ENCODE measurements at regions not wholly inside any gene's neighbourhood (a gene's known extent, or its start where the extent isn't known, plus 50 kb on each side); places are given as distances from the start of the nearest gene placed in this dataset.
"Not testable (repeated sequence)": the region's sequence is repeated elsewhere in the genome, so short reads cannot be mapped to it uniquely, and the experiment has no call there.

DNA sequence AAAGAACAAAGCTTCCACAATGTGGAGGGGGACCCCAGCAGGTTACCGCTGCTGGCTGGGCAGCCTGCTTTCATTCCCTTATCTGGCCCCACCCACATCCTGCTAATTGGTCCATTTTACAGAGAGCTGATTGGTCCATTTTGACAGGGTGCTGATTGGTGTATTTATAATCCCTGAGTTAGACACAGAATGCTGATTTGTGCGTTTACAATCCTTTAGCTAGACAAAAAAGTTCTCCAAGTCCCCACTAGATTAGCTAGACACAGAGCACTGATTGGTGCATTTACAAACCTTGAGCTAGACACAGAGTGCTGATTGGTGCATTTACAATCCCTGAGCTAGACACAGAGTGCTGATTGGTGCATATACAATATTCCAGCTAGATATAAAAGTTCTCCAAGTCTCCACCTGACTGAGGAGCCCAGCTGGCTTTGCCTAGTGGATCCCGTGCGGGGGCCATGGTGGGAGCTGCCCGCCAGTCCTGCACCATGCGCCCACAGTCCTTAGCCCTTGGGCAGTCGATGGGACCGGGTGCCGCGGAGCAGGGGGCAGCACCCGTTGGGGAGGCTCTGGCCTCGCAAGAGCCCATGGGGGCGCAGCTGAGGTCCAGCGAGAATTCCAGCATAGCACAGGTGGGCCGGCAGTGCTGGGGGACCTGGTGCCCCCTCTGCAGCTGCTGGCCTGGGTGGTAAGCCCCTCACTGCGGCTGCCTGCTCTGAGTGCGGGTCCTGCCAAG is 88.8 kb upstream of the MYLIP start:
- not testable (repeated sequence) for DNase-seq

DNA sequence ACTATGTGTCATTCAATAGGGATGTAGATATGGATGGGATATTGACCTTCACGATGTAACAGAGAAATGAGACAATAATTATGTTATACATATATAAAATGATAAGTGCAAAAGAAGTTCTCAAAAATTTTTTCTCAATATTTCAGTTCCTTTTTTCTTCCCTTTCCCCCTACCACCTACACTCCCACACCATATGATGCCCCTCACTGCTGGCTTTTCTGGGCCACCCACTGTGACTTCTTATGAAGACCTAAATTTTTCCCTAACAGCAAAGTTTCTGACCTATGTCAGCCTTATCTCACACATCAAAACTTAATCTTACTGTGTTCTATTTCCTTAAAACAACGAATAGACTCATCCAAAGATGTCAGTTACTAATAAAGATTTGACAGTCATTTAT is 89.9 kb upstream of the MYLIP start:
- DNase-seq: no peak

DNA sequence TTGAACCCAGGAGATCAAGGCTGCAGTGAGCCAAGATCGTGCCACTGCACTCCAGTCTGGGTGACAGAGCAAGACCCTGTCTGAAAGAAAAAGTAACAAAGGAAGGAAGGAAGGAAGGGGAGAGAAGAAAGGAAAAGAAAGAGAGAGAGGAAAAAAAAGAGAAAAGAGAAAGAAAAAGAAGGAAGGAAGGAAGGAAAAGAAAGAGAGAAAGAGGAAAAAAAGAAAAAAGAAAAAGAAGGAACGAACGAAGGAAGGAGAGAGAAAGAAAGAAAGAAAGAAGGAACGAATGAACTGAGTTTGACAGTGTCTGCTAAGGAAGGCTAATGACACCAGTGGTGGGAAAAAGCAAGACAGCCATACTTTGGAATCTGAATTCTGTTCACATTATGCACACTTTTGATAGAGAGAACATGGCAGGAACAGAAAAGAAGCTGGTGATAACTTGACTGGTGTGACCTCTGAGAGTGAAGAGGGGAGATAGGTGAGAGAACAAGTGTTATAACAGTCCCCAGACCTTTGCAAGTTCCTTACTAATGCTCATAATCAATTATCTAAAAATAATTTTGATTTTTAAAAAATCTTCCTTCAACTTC is 93.3 kb upstream of the MYLIP start:
- DNase-seq: no peak

DNA sequence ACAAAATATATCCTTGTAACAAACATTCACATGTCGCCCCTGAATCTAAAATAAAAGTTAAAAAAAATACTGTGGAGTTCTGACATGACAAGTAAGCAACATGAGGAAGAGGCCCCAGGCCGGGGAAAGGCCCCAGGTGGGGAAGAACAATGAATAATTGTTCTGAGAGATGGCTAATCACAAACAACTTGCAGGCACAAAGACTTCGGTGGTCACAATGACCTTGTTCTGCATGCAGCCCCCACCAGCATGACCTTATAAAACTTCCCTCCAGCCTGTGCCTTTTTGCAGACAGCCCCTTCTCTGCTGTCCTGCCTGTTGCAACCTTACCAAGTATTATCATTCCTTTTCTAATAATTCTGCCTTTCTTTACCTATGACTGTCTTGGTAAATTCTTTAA is 95.7 kb upstream of the MYLIP start:
- DNase-seq: no peak

DNA sequence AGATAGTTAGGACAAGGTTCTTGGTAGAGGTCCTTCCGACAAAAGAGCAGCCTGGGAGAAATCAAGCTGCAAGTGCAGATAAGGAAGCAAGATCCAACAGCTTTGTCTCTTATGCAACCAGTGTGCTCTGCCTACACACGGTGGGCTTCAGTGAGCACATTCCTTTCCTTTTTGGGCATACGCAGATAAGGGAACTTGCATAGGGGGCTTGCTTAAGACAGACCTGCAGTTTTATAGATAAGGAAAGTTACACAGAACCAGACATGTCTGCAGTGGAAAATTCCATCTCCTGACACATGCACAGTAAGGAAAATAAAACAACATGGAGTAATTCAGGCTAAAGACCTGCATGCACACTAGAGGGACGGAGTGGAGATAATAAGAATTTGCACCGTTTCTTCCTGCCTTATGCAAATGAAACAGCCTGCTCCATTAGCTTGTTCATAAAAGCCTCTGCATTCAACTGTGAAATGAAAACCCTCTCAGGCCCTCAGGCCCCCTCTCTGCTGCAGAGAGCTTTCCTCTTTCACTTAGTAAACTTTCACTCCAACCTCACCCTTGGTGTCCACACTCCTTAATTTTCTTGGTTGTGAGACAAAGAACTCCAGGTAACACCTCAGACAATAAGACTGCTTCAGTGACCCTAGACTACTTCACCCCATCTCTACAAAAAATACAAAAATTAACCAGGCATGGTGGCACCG is 97.5 kb upstream of the MYLIP start:
- no peak for DNase-seq

DNA sequence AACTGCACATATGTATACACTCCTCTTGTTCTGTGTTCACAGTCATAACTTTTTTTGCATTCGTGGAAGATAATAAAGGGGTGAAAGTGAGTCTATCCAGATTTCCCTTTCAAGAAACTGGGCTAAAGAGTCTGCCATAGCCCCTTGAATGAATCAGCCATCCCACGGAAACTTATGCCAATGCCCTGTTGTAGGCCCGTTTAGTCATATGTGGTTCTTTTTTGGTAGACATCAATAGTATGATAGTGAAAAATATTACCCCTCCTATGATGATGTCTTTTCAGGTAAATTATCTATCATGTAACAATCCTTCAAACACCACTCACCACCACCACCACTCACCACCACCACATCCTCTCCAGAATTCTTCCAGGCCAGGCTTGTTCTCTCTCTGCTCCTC is 99.9 kb upstream of the MYLIP start:
- DNase-seq: no peak

DNA sequence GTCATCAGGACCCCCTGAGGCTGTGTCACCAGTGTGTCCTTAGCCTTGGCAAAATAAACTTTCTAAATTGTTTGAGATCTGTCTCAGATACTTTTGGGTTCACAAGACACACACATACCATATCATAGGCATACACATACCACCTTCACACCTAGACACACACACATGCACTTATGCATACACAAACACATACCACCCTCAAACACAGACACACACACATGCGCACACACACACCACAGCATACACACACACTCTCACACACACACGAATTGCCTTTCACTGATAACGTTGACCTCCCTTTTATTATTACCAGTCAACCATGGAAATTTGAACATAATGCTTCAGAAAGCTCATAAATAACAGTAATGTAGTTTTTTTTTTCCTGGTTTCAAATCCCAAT is 108.6 kb upstream of the MYLIP start:
- DNase-seq: no peak

DNA sequence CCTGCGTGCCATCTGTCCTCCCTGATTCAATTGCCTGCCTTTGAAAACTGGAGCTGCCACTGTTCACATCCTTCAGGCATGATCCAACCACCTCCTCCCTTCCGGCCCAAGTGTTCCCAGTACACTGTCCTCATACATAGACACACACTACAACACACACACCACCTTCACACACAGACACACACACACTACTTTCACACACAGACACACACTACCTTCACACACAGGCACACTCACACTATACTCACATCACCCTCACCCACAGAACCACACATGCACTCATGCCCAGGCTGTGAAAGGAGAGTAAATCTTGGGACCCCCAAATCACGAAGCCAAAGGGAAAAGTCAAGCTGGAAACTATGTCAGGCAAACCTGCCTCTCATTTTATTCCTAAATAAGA is 109.4 kb upstream of the MYLIP start:
- no peak for DNase-seq

DNA sequence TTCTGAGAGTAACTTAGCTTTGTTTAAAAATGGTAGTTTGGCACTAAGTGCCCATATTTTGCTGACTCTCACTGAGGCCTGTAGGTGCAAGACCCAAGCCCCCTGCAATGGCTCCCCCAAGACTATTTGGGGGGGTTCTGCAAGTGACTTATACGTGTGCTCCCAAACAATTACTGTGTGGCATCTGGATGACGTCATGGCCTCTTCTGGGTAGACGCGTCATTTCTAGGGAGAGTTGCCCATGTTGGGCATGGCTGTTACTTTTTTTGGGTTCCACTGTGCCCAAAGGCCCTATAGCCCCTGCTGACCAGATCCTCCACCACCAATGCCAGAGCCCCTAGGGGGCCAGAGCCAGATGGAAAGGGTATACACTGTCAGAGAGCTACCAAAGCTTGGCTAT is 110.3 kb upstream of the MYLIP start:
- DNase-seq: no peak

DNA sequence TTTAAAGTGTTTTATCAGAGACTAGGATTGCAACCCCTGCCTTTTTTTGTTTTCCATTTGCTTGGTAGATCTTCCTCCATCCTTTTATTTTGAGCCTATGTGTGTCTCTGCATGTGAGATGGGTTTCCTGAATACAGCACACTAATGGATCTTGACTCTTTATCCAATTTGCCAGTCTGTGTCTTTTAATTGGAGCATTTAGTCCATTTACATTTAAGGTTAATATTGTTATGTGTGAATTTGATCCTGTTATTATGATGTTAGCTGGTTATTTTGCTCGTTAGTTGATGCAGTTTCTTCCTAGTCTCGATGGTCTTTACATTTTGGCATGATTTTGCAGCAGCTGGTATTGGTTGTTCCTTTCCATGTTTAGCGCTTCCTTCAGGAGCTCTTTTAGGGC is 114.6 kb upstream of the MYLIP start:
- DNase-seq: not testable (repeated sequence)

DNA sequence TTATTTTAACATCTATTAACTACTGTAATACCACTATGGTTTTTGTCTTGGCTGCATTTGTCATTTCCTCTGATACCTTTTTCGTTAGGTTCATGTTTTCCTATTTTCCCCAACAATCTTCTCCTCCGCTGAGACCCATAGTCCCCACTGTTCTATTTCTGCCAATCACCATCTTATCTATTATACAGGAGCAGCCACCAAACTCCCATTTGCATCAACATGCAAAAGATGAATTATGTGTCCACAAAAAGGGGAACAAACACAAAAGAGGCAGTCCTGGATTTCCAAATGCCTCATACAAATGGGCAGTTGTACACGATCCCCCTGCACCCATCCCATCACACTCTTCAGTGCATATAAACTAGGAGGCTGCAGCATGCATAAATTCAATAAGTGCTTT is 121.7 kb upstream of the MYLIP start:
- DNase-seq: no peak

DNA sequence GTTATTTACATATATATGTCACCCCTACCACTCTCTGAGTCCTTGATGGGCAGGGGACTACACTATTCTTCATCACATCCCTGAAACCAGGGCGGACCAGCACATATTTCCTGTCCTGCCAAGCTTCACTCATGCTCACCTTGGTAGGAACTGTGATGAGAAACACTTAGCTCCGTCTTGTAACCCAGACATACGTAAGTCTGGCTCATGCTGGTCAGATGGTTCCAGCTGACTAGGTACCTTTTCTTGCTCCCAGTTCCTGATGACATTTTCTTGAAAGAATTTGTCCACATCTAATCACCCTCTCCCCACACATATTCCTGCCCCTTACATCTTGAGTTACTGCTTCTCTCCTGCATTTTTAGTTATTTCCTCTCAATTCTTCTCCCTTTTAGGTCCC is 122.2 kb upstream of the MYLIP start:
- DNase-seq: no peak

DNA sequence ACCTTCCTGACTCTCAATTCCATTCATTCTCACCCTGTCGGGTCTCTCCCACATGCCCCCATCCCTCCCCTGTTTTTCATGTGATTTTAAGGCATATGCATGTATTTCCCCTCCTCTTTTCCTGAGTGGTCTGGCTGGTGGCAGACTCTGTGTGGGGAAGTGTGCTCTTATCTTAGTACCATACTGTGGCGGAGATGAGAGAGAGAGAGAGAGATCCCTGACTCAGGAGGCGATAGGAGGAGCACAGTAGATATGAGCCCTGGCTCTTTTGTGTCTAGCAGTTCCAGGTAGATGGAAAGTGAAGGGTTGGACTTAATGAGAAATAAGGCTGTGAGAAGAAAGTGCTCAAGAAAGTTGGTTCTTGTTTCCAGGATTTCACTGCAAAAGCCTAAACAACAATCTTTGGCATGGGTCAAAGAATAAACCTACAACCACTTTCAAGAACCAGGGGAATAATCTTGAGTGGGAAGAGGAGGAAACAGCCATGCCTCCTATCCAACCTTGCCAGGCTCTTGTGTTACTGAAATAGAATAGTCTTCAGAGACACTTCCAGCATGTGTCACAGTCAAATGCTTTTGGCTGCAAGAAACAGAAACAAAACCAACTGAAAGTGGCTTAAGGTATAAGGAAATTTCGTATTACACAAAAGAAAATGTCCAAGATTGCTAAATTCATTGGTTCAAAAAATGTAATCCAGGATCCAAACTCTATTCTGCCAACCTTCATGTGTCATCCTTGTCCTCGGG is 123.8 kb upstream of the MYLIP start:
- no peak for DNase-seq

DNA sequence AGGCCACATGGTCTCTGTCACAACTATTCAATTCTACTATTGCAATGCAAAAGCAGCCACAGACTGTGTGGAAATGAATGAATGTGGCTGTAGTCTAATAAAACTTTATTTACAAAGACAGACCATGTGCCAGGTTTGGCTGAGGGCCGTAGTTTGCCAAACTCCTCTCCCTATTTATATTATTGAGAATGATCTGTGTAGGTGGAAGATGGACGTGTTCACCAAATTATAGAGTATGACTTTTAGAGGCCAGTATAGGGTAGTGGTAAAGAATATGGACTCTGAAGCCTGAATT is 125.7 kb upstream of the MYLIP start:
- DNase-seq: no peak

DNA sequence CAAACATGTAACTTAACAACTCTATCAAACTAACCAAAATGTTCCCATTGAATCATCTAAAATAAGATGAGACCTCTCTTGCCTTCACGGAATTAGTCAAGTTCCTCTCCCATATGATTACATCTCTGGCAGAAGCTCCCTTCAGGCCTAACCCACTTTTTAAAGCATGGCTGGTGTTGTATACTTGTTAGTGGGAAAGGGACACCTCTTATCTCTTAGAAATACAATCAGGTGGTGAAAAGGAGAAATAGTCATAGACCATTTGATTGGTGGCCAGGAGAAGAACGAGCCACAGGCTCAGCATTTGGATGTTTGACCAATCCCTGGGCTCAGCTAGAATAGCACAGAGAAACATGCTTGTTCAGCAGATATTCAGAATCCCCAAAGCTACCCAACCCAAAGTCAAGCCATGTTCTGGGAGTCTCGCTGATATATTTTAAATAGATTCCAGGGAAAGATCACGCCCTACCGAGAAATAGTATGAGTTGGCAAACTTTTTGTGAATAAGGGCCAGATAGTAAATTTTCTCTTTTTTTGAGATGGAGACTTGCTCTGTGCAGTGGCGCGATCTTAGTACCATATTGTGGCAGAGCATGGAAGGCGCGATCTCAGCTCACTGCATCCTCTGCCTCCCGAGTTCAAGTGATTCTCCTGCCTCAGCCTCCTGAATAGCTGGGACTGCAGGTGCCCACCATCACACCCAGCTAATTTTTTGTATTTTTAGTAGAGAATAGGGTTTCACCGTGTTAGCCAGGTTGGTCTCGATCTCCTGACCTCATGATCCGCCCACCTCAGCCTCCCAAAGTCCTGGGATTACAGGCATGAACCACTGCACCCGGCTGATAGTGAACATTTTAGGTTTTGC is 126.3 kb upstream of the MYLIP start:
- no peak for DNase-seq

DNA sequence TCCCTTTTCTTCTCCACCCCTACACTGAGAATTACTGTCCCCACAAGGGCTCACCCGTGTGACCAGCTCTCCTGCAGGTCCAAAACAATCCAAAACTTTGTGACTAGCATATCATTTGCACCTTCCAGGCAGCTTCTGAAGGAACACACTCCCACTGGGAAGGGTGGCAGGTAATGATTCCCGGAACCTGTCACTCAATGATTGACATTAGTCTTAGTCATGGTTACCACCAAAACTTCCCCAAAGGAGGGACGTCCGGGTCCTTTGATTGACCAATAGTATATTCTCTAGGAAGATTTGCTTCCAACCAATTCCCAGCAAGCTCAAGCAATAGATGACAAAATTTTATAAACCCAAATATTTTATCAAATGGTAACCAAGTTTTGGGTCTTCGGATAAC is 127.7 kb upstream of the MYLIP start:
- DNase-seq: no peak

DNA sequence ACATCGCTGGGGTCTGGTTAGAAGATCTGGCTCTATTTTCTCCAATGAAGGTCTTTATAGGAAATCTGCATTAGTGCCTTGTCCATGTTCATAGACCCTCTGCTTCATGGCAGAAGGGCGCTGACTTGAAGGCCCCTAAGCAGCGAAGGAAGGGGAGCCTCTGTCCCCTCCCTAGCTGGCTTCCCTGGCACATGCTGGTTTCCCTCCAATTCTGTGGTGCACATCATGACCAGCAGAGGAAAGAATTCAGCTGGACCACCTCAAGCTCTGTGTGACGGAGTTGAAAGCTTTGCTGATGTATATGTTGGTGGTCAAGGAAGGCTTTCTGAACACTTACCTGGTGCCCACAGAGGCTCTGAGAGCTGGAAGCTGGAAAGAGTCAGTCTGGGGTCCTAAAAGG is 129.7 kb upstream of the MYLIP start:
- no peak for DNase-seq

DNA sequence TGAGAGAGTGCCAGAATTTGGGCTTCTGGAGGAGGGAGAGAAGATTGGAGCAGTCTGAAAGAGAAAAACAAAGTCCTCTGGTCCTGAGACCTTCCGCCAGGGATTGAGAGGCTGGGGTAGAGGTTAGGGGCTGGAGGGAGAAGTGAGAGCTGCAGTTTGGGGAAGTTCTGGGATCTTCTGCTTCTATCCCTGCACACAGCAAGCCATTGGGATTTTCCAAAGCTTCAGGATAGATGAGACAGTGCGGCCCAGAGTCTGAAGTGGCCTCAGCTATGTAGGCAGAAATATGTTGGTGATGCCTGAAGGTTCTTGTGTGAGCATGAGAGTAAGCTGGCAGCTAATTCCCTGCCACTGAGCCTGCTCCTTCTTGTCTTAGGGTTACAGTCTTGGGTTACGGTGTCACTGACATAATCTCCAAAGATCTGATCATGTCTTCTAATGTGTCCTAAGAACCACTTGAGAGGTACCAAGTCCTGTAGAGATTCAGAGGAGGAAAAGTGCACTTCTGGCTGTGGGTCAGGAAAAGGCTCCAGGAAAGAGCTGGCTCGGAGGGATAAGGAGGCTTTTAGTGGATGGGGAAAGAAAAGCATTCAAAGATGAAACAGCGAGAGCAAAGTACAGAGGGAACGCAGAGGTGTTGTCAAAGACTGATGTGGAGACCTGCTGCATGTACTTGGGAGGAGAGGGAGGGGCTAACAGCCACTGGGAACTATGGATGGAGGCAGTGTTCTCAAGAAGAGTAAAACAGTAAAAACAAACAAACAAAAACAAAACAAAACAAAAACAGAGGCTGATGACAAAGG is 131.1 kb upstream of the MYLIP start:
- no peak for DNase-seq

DNA sequence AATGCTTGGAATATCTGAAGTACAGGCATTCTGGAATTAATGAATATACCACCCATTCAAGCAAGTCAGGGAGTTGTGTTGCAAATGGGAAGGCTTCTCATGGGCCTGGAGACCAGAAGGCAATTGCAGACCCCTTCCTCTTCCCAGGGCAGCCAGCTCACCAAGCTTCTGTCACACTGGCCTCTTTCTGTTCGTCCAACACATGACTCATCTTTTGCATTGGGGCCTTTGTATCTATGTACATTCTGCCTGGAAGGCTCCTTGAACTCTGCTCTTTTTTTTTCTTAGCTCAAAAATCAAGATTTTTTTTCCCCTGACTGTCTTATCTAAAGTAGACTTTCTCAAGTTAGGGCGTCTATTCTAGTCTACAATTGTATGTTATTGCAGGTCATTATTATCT is 132.9 kb upstream of the MYLIP start:
- no peak for DNase-seq

DNA sequence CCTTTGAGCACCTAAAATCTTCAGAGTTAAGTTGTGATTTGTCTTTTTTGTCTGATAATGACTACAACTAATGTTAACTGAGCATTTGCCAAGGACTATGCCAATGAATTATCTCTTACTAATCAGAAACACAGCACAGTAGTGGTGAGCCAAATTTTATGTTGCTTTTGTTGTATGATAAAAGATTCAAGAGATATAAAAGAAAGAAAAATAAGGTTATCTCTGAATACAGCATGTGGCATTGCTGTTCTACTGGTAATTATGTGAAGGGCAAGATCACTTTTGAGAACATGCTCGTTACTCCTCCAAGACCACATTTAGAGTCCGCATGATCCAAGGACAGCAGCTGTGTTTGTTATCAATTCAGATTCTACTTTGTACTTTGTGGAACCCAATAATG is 133.4 kb upstream of the MYLIP start:
- DNase-seq: no peak

DNA sequence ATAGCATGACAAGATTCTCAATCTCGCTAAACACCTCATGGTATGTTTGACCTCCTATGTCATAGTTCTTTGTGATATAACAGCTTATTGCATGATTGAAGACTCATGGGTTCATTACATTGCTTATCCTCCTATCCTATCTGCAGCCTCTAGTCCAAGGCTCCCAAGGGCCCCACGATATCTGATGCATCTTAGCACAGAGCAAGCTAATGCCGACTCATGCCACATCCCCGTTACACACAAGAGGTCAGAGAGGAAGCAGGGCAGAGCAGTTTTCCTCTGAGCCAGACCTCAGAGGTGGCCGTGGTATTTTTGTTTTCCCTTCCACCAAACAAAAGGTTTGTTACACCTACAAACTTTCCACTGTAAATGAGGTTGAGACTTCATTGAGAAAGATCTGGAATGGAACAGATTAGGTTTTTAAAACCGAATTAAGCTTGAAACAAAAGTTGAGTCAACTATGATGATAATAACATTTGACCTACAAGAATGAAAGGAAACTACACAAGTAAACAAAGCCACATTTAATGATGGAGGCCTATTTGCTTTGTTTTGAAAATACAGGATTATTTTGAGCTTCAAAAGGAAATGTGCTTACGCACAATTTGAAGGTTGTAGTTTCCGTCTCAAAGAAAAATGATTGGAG is 133.9 kb upstream of the MYLIP start:
- DNase-seq: no peak
